Bronchial epithelial cell (primary cell): ENCODE measurements at regions not wholly inside any gene's neighbourhood (a gene's known extent, or its start where the extent isn't known, plus 50 kb on each side); places are given as distances from the start of the nearest gene placed in this dataset.
A peak's percentile ranks its signal among the peaks of the same experiment; 100 is the strongest.

ENCODE experiments used
- DNase-seq: peaks from one replicate; pipeline ENCODE4 v3.0.0-alpha.2; 2010; ENCODE audit warnings: low read depth
- FAIRE-seq: peaks from 2 replicates; lab custom pipeline; 2011; peaks lifted over from hg19 to GRCh38; lab: Jason Lieb, UNC
- H3K27me3 ChIP-seq: 2 replicates; pipeline ENCODE4 v1.5.1; 2011; ENCODE audit warnings: low read length; ENCODE audit not compliant: control insufficient read depth, insufficient read depth
- H3K36me3 ChIP-seq: 2 replicates; pipeline ENCODE4 v1.5.1; 2011; ENCODE audit warnings: low read length; ENCODE audit not compliant: control insufficient read depth, insufficient read depth
- H3K4me3 ChIP-seq: 2 replicates; pipeline ENCODE4 v1.5.1; 2011; ENCODE audit warnings: mild to moderate bottlenecking, low read depth, low read length, control low read depth
- TF ChIP-seq, protein P1 (sequence below): IDR thresholded peaks from 2 replicates; pipeline ENCODE4 v1.5.1; 2011; ENCODE audit warnings: mild to moderate bottlenecking, moderate library complexity, low read length, control low read depth, inconsistent platforms; ENCODE audit not compliant: insufficient read depth, severe bottlenecking

DNA sequence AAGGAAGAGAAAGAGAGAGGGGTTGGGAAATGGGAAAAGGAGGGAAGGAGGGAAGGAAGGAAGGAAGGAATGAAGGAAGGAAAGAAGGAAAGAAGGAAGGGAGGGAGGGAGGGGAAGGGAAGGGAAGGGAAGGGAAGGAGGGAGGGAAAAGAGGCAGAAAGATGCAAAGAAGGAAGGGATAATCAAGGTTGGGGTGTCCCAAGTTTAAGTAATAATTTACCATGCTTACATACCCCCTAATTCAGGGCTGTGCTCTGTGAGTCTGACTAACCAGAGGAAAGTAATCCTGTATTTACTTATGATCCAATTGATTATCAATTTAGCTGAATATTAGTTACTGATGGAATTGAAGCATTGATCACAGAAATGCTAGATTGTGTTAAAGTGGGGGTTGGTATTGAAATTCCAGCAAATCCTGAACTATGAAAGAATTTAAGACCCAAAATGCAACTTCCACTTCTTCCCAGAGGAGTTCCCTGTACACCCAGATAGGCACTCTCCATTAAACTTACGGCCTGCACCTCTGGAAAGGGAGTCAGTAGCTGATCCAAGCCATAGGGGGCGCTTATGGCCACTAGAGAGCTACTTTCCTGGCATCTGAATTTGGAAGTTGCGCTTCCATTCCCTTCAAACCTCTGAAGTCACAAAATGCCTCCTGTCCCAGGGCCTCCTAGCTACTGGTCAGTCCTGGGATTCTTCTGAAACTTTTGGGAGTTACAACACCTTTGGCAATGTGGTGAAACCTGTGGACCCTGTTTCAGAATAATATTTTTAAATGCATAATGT, 162.7 kb upstream of the PWP1 start:
- H3K27me3 ChIP-seq, result no peaks in the 10 kb centered on the region
- DNase-seq, result no peak
- TF ChIP-seq, protein P1, sequence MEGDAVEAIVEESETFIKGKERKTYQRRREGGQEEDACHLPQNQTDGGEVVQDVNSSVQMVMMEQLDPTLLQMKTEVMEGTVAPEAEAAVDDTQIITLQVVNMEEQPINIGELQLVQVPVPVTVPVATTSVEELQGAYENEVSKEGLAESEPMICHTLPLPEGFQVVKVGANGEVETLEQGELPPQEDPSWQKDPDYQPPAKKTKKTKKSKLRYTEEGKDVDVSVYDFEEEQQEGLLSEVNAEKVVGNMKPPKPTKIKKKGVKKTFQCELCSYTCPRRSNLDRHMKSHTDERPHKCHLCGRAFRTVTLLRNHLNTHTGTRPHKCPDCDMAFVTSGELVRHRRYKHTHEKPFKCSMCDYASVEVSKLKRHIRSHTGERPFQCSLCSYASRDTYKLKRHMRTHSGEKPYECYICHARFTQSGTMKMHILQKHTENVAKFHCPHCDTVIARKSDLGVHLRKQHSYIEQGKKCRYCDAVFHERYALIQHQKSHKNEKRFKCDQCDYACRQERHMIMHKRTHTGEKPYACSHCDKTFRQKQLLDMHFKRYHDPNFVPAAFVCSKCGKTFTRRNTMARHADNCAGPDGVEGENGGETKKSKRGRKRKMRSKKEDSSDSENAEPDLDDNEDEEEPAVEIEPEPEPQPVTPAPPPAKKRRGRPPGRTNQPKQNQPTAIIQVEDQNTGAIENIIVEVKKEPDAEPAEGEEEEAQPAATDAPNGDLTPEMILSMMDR, result peak; percentile 13
- no peaks in the 10 kb centered on the region for H3K36me3 ChIP-seq
- H3K4me3 ChIP-seq, result no peak overlapping the region
- FAIRE-seq, result no peak

- FAIRE-seq (no peak), DNase-seq (no peak)
- no peaks in the 10 kb centered on the region for H3K36me3 ChIP-seq
- TF ChIP-seq, protein P1, result no peak
- no peak overlapping the region for H3K4me3 ChIP-seq
- H3K27me3 ChIP-seq, result no peaks in the 10 kb centered on the region
Observed at GRCh38 chr12:107523775-107524535, 161.6 kb upstream of the PWP1 start.

DNA sequence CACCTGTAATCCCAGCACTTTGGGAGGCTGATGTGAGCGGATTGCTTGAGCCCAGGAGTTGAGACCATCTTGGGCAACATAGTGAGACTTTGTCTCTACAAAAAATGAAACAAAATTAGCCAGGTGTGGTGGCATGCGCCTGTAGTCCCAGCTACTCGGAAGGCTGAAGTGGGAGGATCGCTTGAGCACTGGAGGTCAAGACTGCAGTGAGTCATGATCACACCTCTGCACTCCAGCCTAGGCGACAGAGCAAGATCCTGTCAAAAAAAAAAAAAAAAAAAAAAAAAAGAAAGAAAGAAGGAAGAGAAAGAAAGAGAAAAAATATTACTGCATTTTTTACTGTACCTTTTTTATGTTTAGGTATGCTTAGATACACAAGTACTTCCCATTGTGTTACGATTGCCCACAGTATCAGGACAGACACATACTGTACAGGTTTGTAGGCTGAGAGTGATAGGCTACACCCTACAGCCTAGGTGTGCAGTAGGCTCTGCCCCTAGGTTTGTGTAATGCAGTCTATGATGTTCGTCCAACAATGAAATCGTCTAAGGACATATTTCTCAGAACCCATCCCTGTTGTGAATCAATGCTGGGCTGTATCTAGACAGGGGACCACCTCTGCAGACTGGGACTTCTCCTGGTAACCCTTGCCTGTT, 160.4 kb upstream of the PWP1 start:
- TF ChIP-seq, protein P1, result no peak
- FAIRE-seq (peak; percentile 58), DNase-seq (no peak)
- Histone ChIP-seq H3K4me3 (no peak overlapping the region), H3K27me3 (no peaks in the 10 kb centered on the region), H3K36me3 (no peaks in the 10 kb centered on the region)

GRCh38 chr12:107525719-107526554, 159.7 kb upstream of the PWP1 start:
- DNase-seq (no peak), FAIRE-seq (no peak)
- TF ChIP-seq, protein P1, result no peak
- Histone ChIP-seq H3K4me3 (no peak overlapping the region), H3K36me3 (no peaks in the 10 kb centered on the region), H3K27me3 (no peaks in the 10 kb centered on the region)

DNA sequence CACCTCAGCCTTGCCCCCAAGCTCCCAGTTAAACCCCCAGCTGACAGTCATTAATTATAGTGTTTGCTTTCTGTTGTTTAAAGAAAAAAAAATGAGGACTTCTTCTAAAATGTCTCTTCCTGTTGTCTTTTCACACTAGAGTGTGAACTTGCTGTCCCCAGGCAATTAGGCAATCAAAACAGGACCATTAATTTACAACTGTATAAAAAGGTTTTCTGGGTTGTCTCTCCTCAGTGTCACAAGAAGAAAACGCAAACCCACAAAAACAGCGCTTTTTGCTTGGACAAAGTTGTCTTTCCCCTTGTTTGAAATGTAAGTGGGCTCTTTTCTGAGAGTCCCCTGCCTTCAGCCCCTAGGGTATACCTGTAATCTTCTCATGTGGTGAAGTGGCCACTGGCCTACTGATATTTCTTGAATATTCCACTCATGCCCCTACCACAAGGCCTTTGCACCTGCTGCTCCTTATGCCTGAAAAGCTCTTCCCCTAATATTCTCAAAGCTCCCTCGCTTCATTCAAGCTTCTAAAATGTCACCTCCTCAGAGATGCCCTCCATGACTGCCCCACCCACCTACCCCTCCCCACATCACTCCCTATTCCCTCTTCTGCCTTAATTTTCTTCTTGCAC, 158.9 kb upstream of the PWP1 start:
- H3K36me3 ChIP-seq, result no peaks in the 10 kb centered on the region
- H3K4me3 ChIP-seq, result no peak overlapping the region
- DNase-seq (no peak), FAIRE-seq (no peak)
- no peaks in the 10 kb centered on the region for H3K27me3 ChIP-seq
- TF ChIP-seq, protein P1, result no peak
